HFFc6 (cell line): ENCODE measurements at regions not wholly inside any gene's neighbourhood (a gene's known extent, or its start where the extent isn't known, plus 50 kb on each side); places are given as distances from the start of the nearest gene placed in this dataset.

Experiments used
- DNase-seq: peaks from one replicate; pipeline ENCODE4 v3.0.0-alpha.2; 2018
- H3K27ac Mint-ChIP-seq: 2 replicates; pipeline ENCODE4 v1.8.0; 2020; ENCODE audit warnings: mild to moderate bottlenecking, mixed read lengths
- H3K27me3 Mint-ChIP-seq: 2 replicates; pipeline ENCODE4 v1.8.0; 2021; ENCODE audit warnings: mild to moderate bottlenecking, moderate library complexity, mixed read lengths; ENCODE audit not compliant: insufficient read depth
- H3K36me3 Mint-ChIP-seq: 2 replicates; pipeline ENCODE4 v1.8.0; 2021; ENCODE audit warnings: low read depth, mixed read lengths
- H3K4me1 Mint-ChIP-seq: 2 replicates; pipeline ENCODE4 v1.8.0; 2020; ENCODE audit warnings: low read depth, mixed read lengths
- H3K4me3 Mint-ChIP-seq: 2 replicates; pipeline ENCODE4 v1.8.0; 2020; ENCODE audit warnings: mild to moderate bottlenecking, moderate library complexity, mixed read lengths
- H3K9me3 Mint-ChIP-seq: 2 replicates; pipeline ENCODE4 v1.8.0; 2020; ENCODE audit warnings: mild to moderate bottlenecking, mixed read lengths
- CTCF ChIP-seq: fragments of 200-600 bp; sonication (generic); IDR thresholded peaks from 2 replicates; pipeline ENCODE4 v1.5.0; 2021; ENCODE audit warnings: antibody characterized with exemption, mild to moderate bottlenecking

- H3K4me3 Mint-ChIP-seq, result no peak overlapping the region
- H3K27ac Mint-ChIP-seq, result no peak overlapping the region
- H3K27me3 Mint-ChIP-seq, result no peaks in the 10 kb centered on the region
- TF ChIP-seq CTCF, result no peak
- peaks cover 9% of the 10 kb centered on the region; the same call in 1 of the 2 replicates for H3K9me3 Mint-ChIP-seq
- no peaks in the 10 kb centered on the region for H3K36me3 Mint-ChIP-seq
- no peaks in the 10 kb centered on the region for H3K4me1 Mint-ChIP-seq
- no peak for DNase-seq
These were observed 184.7 kb upstream of the ARGLU1 start for GRCh38 chr13:106752584-106753170.

- Mint-ChIP-seq H3K27me3 (peaks cover 2% of the 10 kb centered on the region; the same call in 1 of the 2 replicates), H3K4me3 (no peak overlapping the region), H3K9me3 (peaks cover 4% of the 10 kb centered on the region; the same call in 1 of the 2 replicates), H3K4me1 (no peaks in the 10 kb centered on the region), H3K27ac (no peak overlapping the region), H3K36me3 (no peaks in the 10 kb centered on the region)
- no peak for TF ChIP-seq CTCF
- no peak for DNase-seq
These were observed 180.8 kb upstream of the ARGLU1 start for GRCh38 chr13:106748785-106749184.

GRCh38 chr13:106744516-106744915 lies 176.6 kb upstream of the ARGLU1 start:
- TF ChIP-seq CTCF, result no peak
- DNase-seq, result no peak
- Mint-ChIP-seq H3K36me3 (no peaks in the 10 kb centered on the region), H3K4me3 (no peak overlapping the region), H3K9me3 (peaks cover 9% of the 10 kb centered on the region; the same call in 1 of the 2 replicates), H3K4me1 (no peaks in the 10 kb centered on the region), H3K27me3 (peaks cover 2% of the 10 kb centered on the region; the same call in 1 of the 2 replicates), H3K27ac (no peak overlapping the region)

GRCh38 chr13:106738186-106738678 lies 170.3 kb upstream of the ARGLU1 start:
- Mint-ChIP-seq H3K9me3 (peaks cover 16% of the 10 kb centered on the region; the same call in 1 of the 2 replicates), H3K27me3 (no peaks in the 10 kb centered on the region; the same call in 1 of the 2 replicates), H3K27ac (no peak overlapping the region), H3K4me1 (no peaks in the 10 kb centered on the region), H3K4me3 (no peak overlapping the region), H3K36me3 (no peaks in the 10 kb centered on the region)
- no peak for TF ChIP-seq CTCF
- DNase-seq, result no peak

- no peaks in the 10 kb centered on the region; the same call in 1 of the 2 replicates for H3K27me3 Mint-ChIP-seq
These were observed 169.0 kb upstream of the ARGLU1 start for GRCh38 chr13:106736941-106737340.

More at GRCh38 chr13:106736941-106737340, 169.0 kb upstream of the ARGLU1 start:
- no peak overlapping the region for H3K4me3 Mint-ChIP-seq
- H3K36me3 Mint-ChIP-seq, result no peaks in the 10 kb centered on the region
- H3K27ac Mint-ChIP-seq, result no peak overlapping the region
- TF ChIP-seq CTCF, result no peak
- peaks cover 24% of the 10 kb centered on the region for H3K9me3 Mint-ChIP-seq
- no peak for DNase-seq
- no peaks in the 10 kb centered on the region for H3K4me1 Mint-ChIP-seq
